Mammary epithelial cell (primary cell): ENCODE measurements at regions not wholly inside any gene's neighbourhood (a gene's known extent, or its start where the extent isn't known, plus 50 kb on each side); places are given as distances from the start of the nearest gene placed in this dataset.
"Not testable (repeated sequence)": the region's sequence is repeated elsewhere in the genome, so short reads cannot be mapped to it uniquely, and the experiment has no call there.

ENCODE experiments used
- CTCF ChIP-seq, 2 donors: IDR thresholded peaks in 1 of 2; conservative IDR thresholded peaks in 1 of 2; 2 replicates each; pipeline ENCODE4 v1.5.1; 2011 to 2012; ENCODE audit warnings: inconsistent platforms in 2 of 2, low read length in 2 of 2, mild to moderate bottlenecking in 2 of 2, control low read depth in 1 of 2, low read depth in 1 of 2; ENCODE audit not compliant: insufficient read depth in 1 of 2; ENCODE audit errors: extremely low read depth in 1 of 2
- EZH2 ChIP-seq: IDR thresholded peaks from 2 replicates; pipeline ENCODE4 v1.6.1; 2012; ENCODE audit warnings: low read length, inconsistent platforms, borderline replicate concordance

DNA sequence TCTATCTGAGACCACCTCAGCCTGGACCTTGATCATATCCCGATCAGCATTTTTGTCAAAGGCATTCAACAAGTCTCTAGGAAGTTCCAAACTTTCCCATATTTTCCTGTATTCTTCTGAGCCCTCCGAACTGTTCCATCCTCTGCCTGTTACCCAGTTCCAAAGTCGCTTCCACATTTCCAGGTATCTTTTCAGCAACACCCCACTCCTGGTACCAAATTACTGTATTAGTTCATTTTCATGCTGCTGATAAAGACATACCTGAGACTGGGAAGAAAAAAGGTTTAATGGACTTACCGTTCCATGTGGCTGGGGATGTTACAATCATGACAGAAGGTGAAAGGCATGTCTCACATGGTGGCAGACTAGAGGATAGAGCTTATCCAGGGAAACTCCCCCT, 338.1 kb upstream of the LRRC3B start:
- TF ChIP-seq EZH2; CTCF (conservative IDR thresholded peaks at IDR 0.05 in 1 of 2, IDR thresholded peaks at IDR 0.05 in 1 of 2; ENCODE audit: extremely low read depth in 1 of 2, insufficient read depth in 1 of 2, low read depth in 1 of 2, low read length in 2 of 2): not testable (repeated sequence)
